Activated CD4-positive, alpha-beta memory T cell treated with anti-CD3 and anti-CD28 coated beads for 36 hours (primary cell): ENCODE measurements at regions not wholly inside any gene's neighbourhood (a gene's known extent, or its start where the extent isn't known, plus 50 kb on each side); places are given as distances from the start of the nearest gene placed in this dataset.
A peak's percentile ranks its signal among the peaks of the same experiment; 100 is the strongest.

Experiments
- CTCF ChIA-PET: fragments of 350-600 bp; sonication (Branson Sonifier 250); formaldehyde crosslinking; loops from one replicate; lab custom pipeline; 2021; ENCODE audit warnings: antibody characterized with exemption, inconsistent platforms; lab: Charles Lee
- POLR2A ChIA-PET: fragments of 350-600 bp; sonication (Branson Sonifier 250); formaldehyde crosslinking; loops from one replicate; lab custom pipeline; 2021; ENCODE audit warnings: antibody characterized with exemption; lab: Charles Lee
- DNase-seq: peaks from one replicate; pipeline ENCODE4 v3.0.0-alpha.2; 2020
- H3K27ac Mint-ChIP-seq: one replicate; pipeline ENCODE4 v1.8.0; 2021; ENCODE audit warnings: mixed read lengths
- H3K27me3 Mint-ChIP-seq: one replicate; pipeline ENCODE4 v1.8.0; 2021; ENCODE audit warnings: mixed read lengths
- H3K36me3 Mint-ChIP-seq: one replicate; pipeline ENCODE4 v1.8.0; 2021; ENCODE audit warnings: mixed read lengths
- H3K4me1 Mint-ChIP-seq: one replicate; pipeline ENCODE4 v1.8.0; 2021; ENCODE audit warnings: low read depth, mixed read lengths
- H3K4me3 Mint-ChIP-seq: one replicate; pipeline ENCODE4 v1.8.0; 2021; ENCODE audit warnings: mild to moderate bottlenecking, mixed read lengths
- H3K9me3 Mint-ChIP-seq: one replicate; pipeline ENCODE4 v1.8.0; 2021; ENCODE audit warnings: mixed read lengths
- intact Hi-C: fragments of 100-400 bp; cut with micrococcal nuclease; formaldehyde crosslinking; loops from one replicate; pipeline ENCODE4 v1.15.1; 2023

- peaks cover 7% of the 10 kb centered on the region for H3K9me3 Mint-ChIP-seq
- CTCF ChIA-PET = no interaction called here
Measured at GRCh38 chr14:34111505-34111904, 160.6 kb upstream of the EGLN3 start.

GRCh38 chr14:34110531-34110930 is 159.7 kb upstream of the EGLN3 start:
- no peak for DNase-seq
- Mint-ChIP-seq H3K27me3 (peaks cover 5% of the 10 kb centered on the region), H3K9me3 (peaks cover 2% of the 10 kb centered on the region), H3K27ac (no peak overlapping the region), H3K4me1 (no peaks in the 10 kb centered on the region), H3K4me3 (no peak overlapping the region), H3K36me3 (no peaks in the 10 kb centered on the region)
- intact Hi-C loops = no loop called here
- POLR2A ChIA-PET = no interaction called here
- CTCF ChIA-PET = no interaction called here

More at GRCh38 chr14:34111505-34111904, 160.6 kb upstream of the EGLN3 start:
- H3K4me1 Mint-ChIP-seq = no peaks in the 10 kb centered on the region
- no peak for DNase-seq
- peaks cover 4% of the 10 kb centered on the region for H3K36me3 Mint-ChIP-seq
- intact Hi-C loops = no loop called here
- H3K27me3 Mint-ChIP-seq = peaks cover 13% of the 10 kb centered on the region
- H3K4me3 Mint-ChIP-seq = no peak overlapping the region
- POLR2A ChIA-PET = no interaction called here
- H3K27ac Mint-ChIP-seq = no peak overlapping the region

GRCh38 chr14:34107441-34107840 is 156.6 kb upstream of the EGLN3 start:
- Mint-ChIP-seq H3K36me3 (no peaks in the 10 kb centered on the region), H3K27me3 (no peaks in the 10 kb centered on the region), H3K9me3 (peaks cover 2% of the 10 kb centered on the region), H3K4me1 (no peaks in the 10 kb centered on the region), H3K4me3 (no peak overlapping the region), H3K27ac (no peak overlapping the region)
- DNase-seq = no peak
- ChIA-PET CTCF (no interaction called here), POLR2A (no interaction called here)
- intact Hi-C loops = no loop called here

- intact Hi-C loops = no loop called here
Measured at GRCh38 chr14:34106310-34106709, 155.4 kb upstream of the EGLN3 start.

GRCh38 chr14:34104489-34105397 is 153.9 kb upstream of the EGLN3 start:
- intact Hi-C loops = no loop called here
- no peaks in the 10 kb centered on the region for H3K36me3 Mint-ChIP-seq
- H3K27ac Mint-ChIP-seq = no peak overlapping the region
- H3K27me3 Mint-ChIP-seq = no peaks in the 10 kb centered on the region
- ChIA-PET POLR2A (no interaction called here), CTCF (no interaction called here)
- DNase-seq = no peak
- no peak overlapping the region for H3K4me3 Mint-ChIP-seq
- no peaks in the 10 kb centered on the region for H3K9me3 Mint-ChIP-seq
- no peaks in the 10 kb centered on the region for H3K4me1 Mint-ChIP-seq

More at GRCh38 chr14:34106310-34106709, 155.4 kb upstream of the EGLN3 start:
- ChIA-PET CTCF (no interaction called here), POLR2A (no interaction called here)
- Mint-ChIP-seq H3K4me1 (no peaks in the 10 kb centered on the region), H3K27me3 (no peaks in the 10 kb centered on the region), H3K9me3 (peaks cover 2% of the 10 kb centered on the region), H3K4me3 (no peak overlapping the region), H3K36me3 (no peaks in the 10 kb centered on the region), H3K27ac (no peak overlapping the region)
- no peak for DNase-seq

- Mint-ChIP-seq H3K4me3 (no peak overlapping the region), H3K4me1 (peaks cover 1% of the 10 kb centered on the region), H3K27me3 (no peaks in the 10 kb centered on the region), H3K27ac (no peak overlapping the region), H3K36me3 (no peaks in the 10 kb centered on the region), H3K9me3 (no peaks in the 10 kb centered on the region)
- DNase-seq = no peak
- intact Hi-C loops = no loop called here
- CTCF ChIA-PET = interaction anchor here (0.9 to 1.1 kb wide), 2 partner anchors 125 to 263 kb away, joined by 3 to 4 read pairs; no protein-coding TSS in a partner anchor
- POLR2A ChIA-PET = no interaction called here
Measured at GRCh38 chr14:34103176-34103575, 152.3 kb upstream of the EGLN3 start.

- CTCF ChIA-PET = interaction anchor here (1.6 to 1.8 kb wide), 4 partner anchors 126 to 261 kb away, joined by 3 to 7 read pairs (median 6); no protein-coding TSS in a partner anchor
- POLR2A ChIA-PET = no interaction called here
- Mint-ChIP-seq H3K4me3 (no peak overlapping the region), H3K36me3 (no peaks in the 10 kb centered on the region), H3K27me3 (no peaks in the 10 kb centered on the region), H3K27ac (no peak overlapping the region), H3K9me3 (no peaks in the 10 kb centered on the region), H3K4me1 (peaks cover 1% of the 10 kb centered on the region)
- no peak for DNase-seq
- intact Hi-C loops = loop anchor here (2.0 kb wide), 1 partner anchor 261 kb away; no protein-coding TSS in a partner anchor
Measured at GRCh38 chr14:34099635-34100034, 148.8 kb upstream of the EGLN3 start.

- H3K4me3 Mint-ChIP-seq = no peak overlapping the region
- no peaks in the 10 kb centered on the region for H3K9me3 Mint-ChIP-seq
- no peaks in the 10 kb centered on the region for H3K36me3 Mint-ChIP-seq
- peaks cover 1% of the 10 kb centered on the region for H3K4me1 Mint-ChIP-seq
- ChIA-PET CTCF (interaction anchor here (0.7 to 3.0 kb wide), 19 partner anchors 15 to 260 kb away, joined by 3 to 44 read pairs (median 3); no protein-coding TSS in a partner anchor), POLR2A (interaction anchor here (0.6 kb wide), 1 partner anchor 52 kb away, joined by 3 read pairs; no protein-coding TSS in a partner anchor)
- no peak for DNase-seq
- intact Hi-C loops = loop anchor here (2.0 kb wide), 1 partner anchor 260 kb away; no protein-coding TSS in a partner anchor
- no peak overlapping the region for H3K27ac Mint-ChIP-seq
- H3K27me3 Mint-ChIP-seq = no peaks in the 10 kb centered on the region
Measured at GRCh38 chr14:34098985-34099349, 148.1 kb upstream of the EGLN3 start.

GRCh38 chr14:34098045-34098984 is 147.4 kb upstream of the EGLN3 start:
- H3K4me1 Mint-ChIP-seq = peaks cover 1% of the 10 kb centered on the region
- ChIA-PET POLR2A (interaction anchor here (0.6 kb wide), 1 partner anchor 51 kb away, joined by 3 read pairs; no protein-coding TSS in a partner anchor), CTCF (interaction anchor here (0.7 to 3.0 kb wide), 21 partner anchors 15 to 259 kb away, joined by 3 to 44 read pairs (median 3); no protein-coding TSS in a partner anchor)
- no peak overlapping the region for H3K4me3 Mint-ChIP-seq
- no peaks in the 10 kb centered on the region for H3K36me3 Mint-ChIP-seq
- peak; percentile 26 for DNase-seq
- intact Hi-C loops = loop anchor here (2.0 kb wide), 1 partner anchor 260 kb away; no protein-coding TSS in a partner anchor
- H3K27me3 Mint-ChIP-seq = no peaks in the 10 kb centered on the region
- no peaks in the 10 kb centered on the region for H3K9me3 Mint-ChIP-seq
- H3K27ac Mint-ChIP-seq = no peak overlapping the region

- ChIA-PET POLR2A (no interaction called here), CTCF (interaction anchor here (0.7 to 3.0 kb wide), 9 partner anchors 16 to 258 kb away, joined by 3 to 44 read pairs (median 6); no protein-coding TSS in a partner anchor)
- no peak overlapping the region for H3K4me3 Mint-ChIP-seq
- H3K36me3 Mint-ChIP-seq = no peaks in the 10 kb centered on the region
- H3K27ac Mint-ChIP-seq = no peak overlapping the region
- no peaks in the 10 kb centered on the region for H3K9me3 Mint-ChIP-seq
- intact Hi-C loops = loop anchor here (2.0 kb wide), 1 partner anchor 259 kb away; no protein-coding TSS in a partner anchor
- H3K4me1 Mint-ChIP-seq = peaks cover 1% of the 10 kb centered on the region
- no peak for DNase-seq
- no peaks in the 10 kb centered on the region for H3K27me3 Mint-ChIP-seq
Measured at GRCh38 chr14:34097644-34098043, 146.8 kb upstream of the EGLN3 start.

GRCh38 chr14:34094384-34094783 is 143.5 kb upstream of the EGLN3 start:
- no peaks in the 10 kb centered on the region for H3K27me3 Mint-ChIP-seq
- intact Hi-C loops = no loop called here
- CTCF ChIA-PET = no interaction called here
- H3K27ac Mint-ChIP-seq = no peak overlapping the region
- H3K4me3 Mint-ChIP-seq = no peak overlapping the region
- no peaks in the 10 kb centered on the region for H3K9me3 Mint-ChIP-seq
- POLR2A ChIA-PET = no interaction called here
- peaks cover 1% of the 10 kb centered on the region for H3K4me1 Mint-ChIP-seq
- no peak for DNase-seq
- H3K36me3 Mint-ChIP-seq = no peaks in the 10 kb centered on the region
